B cell (primary cell): ENCODE measurements at regions not wholly inside any gene's neighbourhood (a gene's known extent, or its start where the extent isn't known, plus 50 kb on each side); places are given as distances from the start of the nearest gene placed in this dataset.

Experiments used
- ATAC-seq: fragments of 200-7000 bp; cut with Tn5 transposase; one replicate; pipeline ENCODE4 v1.10.0; 2021; ENCODE audit warnings: low read depth, mild to moderate bottlenecking, moderate number of reproducible peaks, moderate library complexity
- CTCF ChIA-PET: fragments of 350-600 bp; sonication (Branson Sonifier 250); formaldehyde crosslinking; loops from one replicate; lab custom pipeline; 2021; ENCODE audit warnings: antibody characterized with exemption, inconsistent platforms; lab: Charles Lee
- POLR2A ChIA-PET: fragments of 350-600 bp; sonication (Branson Sonifier 250); formaldehyde crosslinking; loops from one replicate; lab custom pipeline; 2021; ENCODE audit warnings: antibody characterized with exemption; lab: Charles Lee
- DNase-seq: peaks from one replicate; pipeline ENCODE4 v3.0.0; 2013
- H2AFZ ChIP-seq: 2 replicates; pipeline ENCODE4 v1.6.1; 2012; ENCODE audit warnings: mild to moderate bottlenecking, low read depth, low read length; ENCODE audit not compliant: insufficient read depth, poor library complexity, severe bottlenecking
- H3K27ac ChIP-seq, 2 donors: 1 replicate in 1 of 2; 2 replicates in 1 of 2; pipeline ENCODE4 v1.5.1; 2012 to 2013; ENCODE audit warnings: low read length in 2 of 2, mild to moderate bottlenecking in 2 of 2, moderate library complexity in 1 of 2
- H3K27me3 ChIP-seq, 4 experiments: fragments of 200-600 bp in 1 of 4; sonication (generic) in 1 of 4; replicated peaks in 1 of 4; 1 replicate in 2 of 4; 2 replicates in 2 of 4; pipeline versions ENCODE4 v1.6.1 to v1.7.0; 2013 to 2016; ENCODE audit warnings: low read length in 3 of 4, mild to moderate bottlenecking in 2 of 4, mixed read lengths in 1 of 4, moderate library complexity in 1 of 4; ENCODE audit not compliant: insufficient read depth in 4 of 4, control insufficient read depth in 3 of 4; ENCODE audit errors: control extremely low read depth in 1 of 4
- H3K36me3 ChIP-seq, 2 experiments: replicated peaks in 1 of 2; 1 replicate in 1 of 2; 2 replicates in 1 of 2; pipeline versions ENCODE4 v1.6.1 to v1.7.1; 2013; ENCODE audit warnings: low read length in 1 of 2; ENCODE audit not compliant: insufficient read depth in 2 of 2, control insufficient read depth in 1 of 2; ENCODE audit errors: control extremely low read depth in 1 of 2, extremely low read depth in 1 of 2
- H3K4me1 ChIP-seq, 2 donors: fragments of 200-600 bp in 1 of 2; sonication (generic) in 1 of 2; 1 replicate in 1 of 2; 2 replicates in 1 of 2; pipeline versions ENCODE4 v1.5.1 to v1.6.1; 2013 to 2017; ENCODE audit warnings: low read length in 2 of 2; ENCODE audit not compliant: control insufficient read depth in 2 of 2, insufficient read depth in 2 of 2
- H3K4me2 ChIP-seq: replicated peaks from 2 replicates; pipeline ENCODE3; 2012; ENCODE audit warnings: mild to moderate bottlenecking, low read depth, low read length; ENCODE audit not compliant: poor library complexity, severe bottlenecking
- H3K4me3 ChIP-seq, 5 experiments: fragments of 200-600 bp in 1 of 5; sonication (generic) in 1 of 5; 1 replicate in 3 of 5; 2 replicates in 2 of 5; pipeline versions ENCODE4 v1.5.1 to v1.7.0; 2011 to 2016; ENCODE audit warnings: low read length in 4 of 5, mild to moderate bottlenecking in 4 of 5, low read depth in 2 of 5, control low read depth in 1 of 5, moderate library complexity in 1 of 5; ENCODE audit not compliant: insufficient read depth in 1 of 5; ENCODE audit errors: control extremely low read depth in 1 of 5, extremely low read depth in 1 of 5
- H3K79me2 ChIP-seq: fragments of 200-600 bp; sonication (generic); one replicate; pipeline ENCODE4 v1.6.0; 2016; ENCODE audit warnings: low read length; ENCODE audit not compliant: control insufficient read depth, insufficient read depth
- H3K9ac ChIP-seq: fragments of 200-600 bp; sonication (generic); 2 replicates; pipeline ENCODE4 v1.6.1; 2017; ENCODE audit warnings: mild to moderate bottlenecking, low read length, moderate library complexity
- H3K9me3 ChIP-seq, 3 donors: one replicate each; pipeline versions ENCODE4 v1.6.1 to v1.7.1; 2013; ENCODE audit warnings: low read length in 2 of 3; ENCODE audit not compliant: control insufficient read depth in 2 of 3, insufficient read depth in 1 of 3; ENCODE audit errors: control extremely low read depth in 1 of 3
- H4K20me1 ChIP-seq: 2 replicates; pipeline ENCODE4 v1.6.0; 2012; ENCODE audit warnings: mild to moderate bottlenecking, low read length; ENCODE audit not compliant: insufficient read depth, control insufficient read depth, poor library complexity, severe bottlenecking
- H3K27ac Mint-ChIP-seq: one replicate; pipeline ENCODE4 v1.8.0; 2021; ENCODE audit warnings: mixed read lengths
- H3K27me3 Mint-ChIP-seq: one replicate; pipeline ENCODE4 v1.8.0; 2021; ENCODE audit warnings: mixed read lengths
- H3K4me1 Mint-ChIP-seq: one replicate; pipeline ENCODE4 v1.8.0; 2021; ENCODE audit warnings: mixed read lengths
- H3K4me3 Mint-ChIP-seq: one replicate; pipeline ENCODE4 v1.8.0; 2021; ENCODE audit warnings: mixed read lengths
- H3K9me3 Mint-ChIP-seq: one replicate; pipeline ENCODE4 v1.8.0; 2022; ENCODE audit warnings: mixed read lengths; ENCODE audit not compliant: insufficient read depth
- CTCF ChIP-seq: fragments of 200-600 bp; IDR thresholded peaks from one replicate; pipeline ENCODE4 v1.8.0; 2022; ENCODE audit warnings: antibody characterized with exemption, mild to moderate bottlenecking
- EZH2 ChIP-seq: IDR thresholded peaks from 2 replicates; pipeline ENCODE4 v1.6.1; 2012; ENCODE audit warnings: borderline replicate concordance, low read depth, mild to moderate bottlenecking, moderate library complexity, low read length; ENCODE audit not compliant: insufficient read depth, poor library complexity, severe bottlenecking
- WGBS: methylation state at CpG from one replicate; pipeline ENCODE4 v1.1.5; 2013; ENCODE audit warnings: missing lambda C conversion rate; ENCODE audit not compliant: insufficient coverage; 5-methylcytosine and 5-hydroxymethylcytosine counted together
- intact Hi-C: fragments of 100-400 bp; cut with micrococcal nuclease; formaldehyde crosslinking; loops from one replicate; pipeline ENCODE4 v1.10.0; 2022

DNA sequence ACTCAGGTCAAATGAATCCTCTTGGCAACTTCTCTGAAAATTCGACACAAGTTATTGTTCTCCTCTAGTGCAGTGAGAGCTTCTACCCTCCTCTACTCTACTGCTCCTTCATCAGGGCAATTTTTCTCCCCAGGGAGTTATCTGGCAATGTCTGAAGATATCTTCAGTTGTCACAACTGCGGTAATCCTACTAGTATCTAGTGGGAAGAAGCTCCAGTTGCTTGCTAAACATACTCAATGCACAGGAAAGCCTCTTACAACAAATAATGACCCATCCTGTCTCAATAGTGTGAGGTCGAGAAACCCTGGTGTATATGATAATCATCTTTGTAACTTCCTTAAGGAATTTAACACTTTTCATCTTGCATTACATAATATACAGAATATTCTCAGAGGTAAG lies 1147.6 kb downstream of the IGSF11 start:
- H3K27ac ChIP-seq: no peak overlapping the region
- Mint-ChIP-seq H3K4me1 (no peaks in the 10 kb centered on the region), H3K9me3 (no peaks in the 10 kb centered on the region), H3K27ac (no peak overlapping the region), H3K27me3 (no peaks in the 10 kb centered on the region), H3K4me3 (no peak overlapping the region)
- ATAC-seq: no peak
- no peaks in the 10 kb centered on the region for H3K79me2 ChIP-seq
- H3K36me3 ChIP-seq: no peaks in the 10 kb centered on the region
- TF ChIP-seq EZH2 (no peak), CTCF (no peak)
- H4K20me1 ChIP-seq: no peaks in the 10 kb centered on the region
- ChIA-PET CTCF (no interaction called here), POLR2A (no interaction called here)
- WGBS: no CpG with 5 or more reads among the region's 3 CpGs
- H2AFZ ChIP-seq: no peak overlapping the region
- intact Hi-C loops: no loop called here
- no peak overlapping the region for H3K9ac ChIP-seq
- H3K4me2 ChIP-seq: no peak overlapping the region
- no peaks in the 10 kb centered on the region for H3K9me3 ChIP-seq
- no peaks in the 10 kb centered on the region for H3K27me3 ChIP-seq
- H3K4me3 ChIP-seq: no peak overlapping the region
- DNase-seq: no peak
- peaks cover 0 to 2% of the 10 kb centered on the region in 2 donors for H3K4me1 ChIP-seq

- Mint-ChIP-seq H3K27ac (no peak overlapping the region), H3K4me1 (no peaks in the 10 kb centered on the region), H3K4me3 (no peak overlapping the region), H3K27me3 (no peaks in the 10 kb centered on the region), H3K9me3 (no peaks in the 10 kb centered on the region)
- ATAC-seq: no peak
- Histone ChIP-seq H3K9ac (no peak overlapping the region), H3K4me3 (no peak overlapping the region), H3K9me3 (no peaks in the 10 kb centered on the region), H3K36me3 (no peaks in the 10 kb centered on the region), H3K4me2 (no peak overlapping the region), H3K27me3 (no peaks in the 10 kb centered on the region), H2AFZ (no peak overlapping the region), H3K4me1 (peaks cover 0 to 2% of the 10 kb centered on the region in 2 donors), H3K79me2 (no peaks in the 10 kb centered on the region), H4K20me1 (no peaks in the 10 kb centered on the region), H3K27ac (no peak overlapping the region)
- POLR2A ChIA-PET: no interaction called here
- intact Hi-C loops: no loop called here
- WGBS: no CpG with 5 or more reads among the region's 4 CpGs
- CTCF ChIA-PET: no interaction called here
- no peak for TF ChIP-seq CTCF
- no peak for DNase-seq
Measured at GRCh38 chr3:117887901-117888300, 1146.7 kb downstream of the IGSF11 start.
